ENCODE measurements at regions not wholly inside any gene's neighbourhood (a gene's known extent, or its start where the extent isn't known, plus 50 kb on each side); places are given as distances from the start of the nearest gene placed in this dataset.

- intact Hi-C loops (cut with micrococcal nuclease; ENCODE audit: unreplicated experiment) (no loop called here), in situ Hi-C loops (cut with MboI) (no loop called here)
- no peak for TF ChIP-seq NFXL1 (IDR thresholded peaks at IDR 0.05; ENCODE audit: borderline replicate concordance)
- no peak for TF ChIP-seq ATF7 (IDR thresholded peaks at IDR 0.05; ENCODE audit: low read depth)
- no peak for TF ChIP-seq GATAD2B (conservative IDR thresholded peaks at IDR 0.05; ENCODE audit: low read depth)
- TF ChIP-seq, protein P1, sequence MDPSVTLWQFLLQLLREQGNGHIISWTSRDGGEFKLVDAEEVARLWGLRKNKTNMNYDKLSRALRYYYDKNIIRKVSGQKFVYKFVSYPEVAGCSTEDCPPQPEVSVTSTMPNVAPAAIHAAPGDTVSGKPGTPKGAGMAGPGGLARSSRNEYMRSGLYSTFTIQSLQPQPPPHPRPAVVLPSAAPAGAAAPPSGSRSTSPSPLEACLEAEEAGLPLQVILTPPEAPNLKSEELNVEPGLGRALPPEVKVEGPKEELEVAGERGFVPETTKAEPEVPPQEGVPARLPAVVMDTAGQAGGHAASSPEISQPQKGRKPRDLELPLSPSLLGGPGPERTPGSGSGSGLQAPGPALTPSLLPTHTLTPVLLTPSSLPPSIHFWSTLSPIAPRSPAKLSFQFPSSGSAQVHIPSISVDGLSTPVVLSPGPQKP (IDR thresholded peaks at IDR 0.05; ENCODE audit: low read depth, low read length): no peak
- TF ChIP-seq SIX5 (IDR thresholded peaks at IDR 0.05; ENCODE audit: low read depth, low read length, severe bottlenecking): no peak
- TF ChIP-seq MTA2 (IDR thresholded peaks at IDR 0.05; ENCODE audit: low read depth): no peak
- TF ChIP-seq HDGF (IDR thresholded peaks at IDR 0.05): no peak
- no peak for TF ChIP-seq MXI1 (IDR thresholded peaks at IDR 0.05; ENCODE audit: low read depth, low read length)
- TF ChIP-seq POLR2A (IDR thresholded peaks at IDR 0.05; ENCODE audit: low read depth, low read length): no peak
- TF ChIP-seq ZBED1 (IDR thresholded peaks at IDR 0.05; ENCODE audit: borderline replicate concordance): no peak
- H3K4me1 ChIP-seq (ENCODE audit: control insufficient read depth, insufficient read depth, low read length): no peaks in the 10 kb centered on the region
- H3K4me3 ChIP-seq: no peak overlapping the region
- H3K27me3 ChIP-seq (replicated peaks in 1 of 2; ENCODE audit: control insufficient read depth in 2 of 2, insufficient read depth in 2 of 2, low read length in 1 of 2): no peaks in the 10 kb centered on the region; a peak in 2 of 4 replicates
- ATAC-seq: no peak
- FAIRE-seq: no peak
- H2AFZ ChIP-seq (ENCODE audit: control insufficient read depth, low read depth, low read length): no peak overlapping the region
- ChIA-PET CTCF (interaction anchor here (1.0 to 1.9 kb wide), 2 partner anchors 22 to 232 kb away, joined by 3 to 5 read pairs; no protein-coding TSS in a partner anchor), RAD21 (ENCODE audit: unreplicated experiment) (no interaction called here), SMC1A (ENCODE audit: uncharacterized antibody, unreplicated experiment) (no interaction called here), POLR2A (no interaction called here)
- H3K79me2 ChIP-seq (ENCODE audit: control insufficient read depth, insufficient read depth, low read length): no peaks in the 10 kb centered on the region
- no peak overlapping the region for H3K4me2 ChIP-seq (ENCODE audit: control insufficient read depth, insufficient read depth)
- no peak for DNase-seq (ENCODE audit: low read depth, low spot score)
- H3K9me3 ChIP-seq (replicated peaks; ENCODE audit: control insufficient read depth, insufficient read depth, low read length): no peaks in the 10 kb centered on the region
- no peaks in the 10 kb centered on the region for H3K36me3 ChIP-seq (ENCODE audit: control insufficient read depth in 2 of 2, insufficient read depth in 2 of 2, low read length in 1 of 2)
- 47% methylated on average over 2 of the region's 2 CpGs for WGBS (ENCODE audit: insufficient coverage, insufficient replicate concordance, low lambda C conversion rate, missing lambda C conversion rate)
- H3K9ac ChIP-seq (ENCODE audit: control insufficient read depth, insufficient read depth, low read length): no peak overlapping the region
- BruUV-seq (replicated peaks): no TSS peak
- no peak overlapping the region for H3K27ac ChIP-seq (ENCODE audit: control insufficient read depth, insufficient read depth)
- no peaks in the 10 kb centered on the region for H4K20me1 ChIP-seq (ENCODE audit: control insufficient read depth, insufficient read depth)
Observed at GRCh38 chr2:39609917-39610316, 55.8 kb upstream of the TMEM178A start.
